OCI-LY7 (cell line): ENCODE measurements at regions not wholly inside any gene's neighbourhood (a gene's known extent, or its start where the extent isn't known, plus 50 kb on each side); places are given as distances from the start of the nearest gene placed in this dataset.
"Not testable (repeated sequence)": the region's sequence is repeated elsewhere in the genome, so short reads cannot be mapped to it uniquely, and the experiment has no call there.

Source experiments
- BruUV-seq: library from RNA; stranded (reverse); fragments of 400-500 nt; replicated peaks from 2 replicates; lab custom pipeline; 2021; lab: Mats Ljungman, UMichigan
- CTCF ChIA-PET: fragments of 300-600 bp; sonication (Branson Sonifier 250); formaldehyde crosslinking; loops from one replicate; lab custom pipeline; 2022; ENCODE audit warnings: antibody characterized with exemption; ENCODE audit not compliant: unreplicated experiment; lab: Charles Lee
- POLR2A ChIA-PET: fragments of 300-600 bp; sonication (Branson Sonifier 250); formaldehyde crosslinking; loops from one replicate; lab custom pipeline; 2022; ENCODE audit warnings: antibody characterized with exemption; lab: Charles Lee
- DNase-seq: peaks from one replicate; pipeline ENCODE4 v3.0.0-alpha.2; 2015; ENCODE audit warnings: low spot score
- H2AFZ ChIP-seq: fragments of 200-600 bp; sonication (generic), shearing (Covaris generic); 2 replicates; pipeline ENCODE4 v1.6.1; 2014; ENCODE audit warnings: mild to moderate bottlenecking, antibody characterized with exemption, low read length, moderate library complexity
- H3K27ac ChIP-seq: fragments of 200-600 bp; sonication (generic); 2 replicates; pipeline ENCODE4 v1.5.1; 2014; ENCODE audit warnings: mixed run types, low read depth, mild to moderate bottlenecking, moderate library complexity, low read length, inconsistent platforms; ENCODE audit not compliant: poor library complexity, severe bottlenecking
- H3K36me3 ChIP-seq: fragments of 200-600 bp; sonication (generic); 2 replicates; pipeline ENCODE4 v1.6.1; 2014; ENCODE audit warnings: mild to moderate bottlenecking, antibody characterized with exemption, low read length, moderate library complexity, mixed read lengths; ENCODE audit not compliant: insufficient read depth
- H3K4me1 ChIP-seq: fragments of 200-600 bp; sonication (generic); 2 replicates; pipeline ENCODE4 v1.5.1; 2014; ENCODE audit warnings: mild to moderate bottlenecking, low read length; ENCODE audit not compliant: insufficient read depth, poor library complexity, severe bottlenecking
- H3K4me2 ChIP-seq: fragments of 200-600 bp; sonication (generic); 2 replicates; pipeline ENCODE4 v1.6.1; 2014; ENCODE audit warnings: mild to moderate bottlenecking, low read length
- H3K4me3 ChIP-seq: fragments of 200-600 bp; sonication (generic); 2 replicates; pipeline ENCODE4 v1.5.1; 2014; ENCODE audit warnings: mild to moderate bottlenecking, low read depth, low read length; ENCODE audit not compliant: poor library complexity, severe bottlenecking
- H3K79me2 ChIP-seq: fragments of 200-600 bp; sonication (generic); 2 replicates; pipeline ENCODE4 v1.6.1; 2016; ENCODE audit warnings: low read depth, mild to moderate bottlenecking, low read length, moderate library complexity, mixed read lengths; ENCODE audit not compliant: insufficient read depth
- H3K9me2 ChIP-seq: fragments of 200-600 bp; sonication (generic); 2 replicates; pipeline ENCODE4 v1.6.1; 2016; ENCODE audit warnings: mild to moderate bottlenecking, low read length, mixed read lengths; ENCODE audit not compliant: insufficient read depth
- H3K9me3 ChIP-seq: fragments of 200-600 bp; sonication (generic); 2 replicates; pipeline ENCODE4 v1.6.1; 2014; ENCODE audit warnings: mild to moderate bottlenecking, mixed run types, low read length, mixed read lengths
- H4K20me1 ChIP-seq: fragments of 200-600 bp; sonication (generic); 2 replicates; pipeline ENCODE4 v1.6.1; 2014; ENCODE audit warnings: mild to moderate bottlenecking, antibody characterized with exemption, low read length, moderate library complexity, mixed read lengths; ENCODE audit not compliant: insufficient read depth
- intact Hi-C: fragments of 100-400 bp; cut with micrococcal nuclease; formaldehyde crosslinking; loops from one replicate; pipeline ENCODE4 v1.10.0; 2022; ENCODE audit not compliant: unreplicated experiment

DNA sequence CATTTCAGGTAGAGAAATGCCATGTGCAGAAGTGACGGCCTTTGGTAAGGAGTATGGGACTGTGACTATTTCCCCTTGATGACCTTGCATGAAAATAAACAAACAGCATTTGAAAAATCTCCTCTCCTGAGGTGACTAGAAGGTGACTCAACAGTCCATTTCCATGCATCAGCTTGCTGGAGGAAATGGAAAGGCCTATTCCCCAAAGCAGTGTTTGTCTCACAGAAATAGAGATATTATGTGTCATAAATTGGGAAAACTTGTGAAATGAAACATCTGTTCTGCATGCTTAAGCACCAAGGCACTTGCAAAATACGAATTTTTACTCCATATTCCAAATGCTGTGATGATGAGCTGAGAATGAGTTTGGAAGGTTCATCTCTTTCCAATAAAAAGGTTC is 67.2 kb upstream of the MINPP1 start:
- H3K4me1 ChIP-seq, CTCF ChIA-PET, H3K4me3 ChIP-seq, BruUV-seq, DNase-seq, POLR2A ChIA-PET, H3K9me2 ChIP-seq, H4K20me1 ChIP-seq, intact Hi-C loops, H3K4me2 ChIP-seq, H2AFZ ChIP-seq, H3K9me3 ChIP-seq, H3K79me2 ChIP-seq, H3K36me3 ChIP-seq, H3K27ac ChIP-seq: not testable (repeated sequence)
